ENCODE measurements at regions not wholly inside any gene's neighbourhood (a gene's known extent, or its start where the extent isn't known, plus 50 kb on each side); places are given as distances from the start of the nearest gene placed in this dataset.
"Not testable (repeated sequence)": the region's sequence is repeated elsewhere in the genome, so short reads cannot be mapped to it uniquely, and the experiment has no call there.

DNA sequence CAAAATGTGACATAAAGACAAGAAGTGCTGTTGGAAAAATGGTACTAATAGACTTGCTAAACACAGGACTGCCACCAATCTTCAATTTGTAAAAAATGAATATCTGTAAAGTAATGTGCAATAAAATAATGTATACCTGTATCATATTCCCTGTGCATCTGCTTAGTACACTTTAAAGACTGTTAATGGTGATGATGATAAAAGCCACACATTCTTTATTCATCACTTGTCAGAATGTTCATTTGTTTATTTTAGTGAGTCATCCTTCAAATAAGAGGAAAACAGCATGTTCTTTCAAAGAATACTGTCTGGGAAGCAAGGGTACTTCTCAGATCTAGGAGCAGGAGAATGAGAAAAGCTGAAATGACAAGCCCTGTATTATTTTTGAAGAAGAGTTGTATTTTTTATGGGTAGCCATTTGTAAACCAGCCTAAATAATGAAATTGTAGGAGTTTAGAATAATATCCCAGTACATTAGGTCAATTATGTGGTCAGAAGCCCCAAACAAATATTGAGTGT is 78.3 kb upstream of the PSMA6 start:
- no peak for DNase-seq (ENCODE audit: low read depth)
- TF ChIP-seq, protein P1, sequence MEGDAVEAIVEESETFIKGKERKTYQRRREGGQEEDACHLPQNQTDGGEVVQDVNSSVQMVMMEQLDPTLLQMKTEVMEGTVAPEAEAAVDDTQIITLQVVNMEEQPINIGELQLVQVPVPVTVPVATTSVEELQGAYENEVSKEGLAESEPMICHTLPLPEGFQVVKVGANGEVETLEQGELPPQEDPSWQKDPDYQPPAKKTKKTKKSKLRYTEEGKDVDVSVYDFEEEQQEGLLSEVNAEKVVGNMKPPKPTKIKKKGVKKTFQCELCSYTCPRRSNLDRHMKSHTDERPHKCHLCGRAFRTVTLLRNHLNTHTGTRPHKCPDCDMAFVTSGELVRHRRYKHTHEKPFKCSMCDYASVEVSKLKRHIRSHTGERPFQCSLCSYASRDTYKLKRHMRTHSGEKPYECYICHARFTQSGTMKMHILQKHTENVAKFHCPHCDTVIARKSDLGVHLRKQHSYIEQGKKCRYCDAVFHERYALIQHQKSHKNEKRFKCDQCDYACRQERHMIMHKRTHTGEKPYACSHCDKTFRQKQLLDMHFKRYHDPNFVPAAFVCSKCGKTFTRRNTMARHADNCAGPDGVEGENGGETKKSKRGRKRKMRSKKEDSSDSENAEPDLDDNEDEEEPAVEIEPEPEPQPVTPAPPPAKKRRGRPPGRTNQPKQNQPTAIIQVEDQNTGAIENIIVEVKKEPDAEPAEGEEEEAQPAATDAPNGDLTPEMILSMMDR (IDR thresholded peaks at IDR 0.05; ENCODE audit: control insufficient read depth, insufficient read depth, low read depth, low read length, missing control alignments), result no peak
- no peak overlapping the region for H3K4me3 ChIP-seq (ENCODE audit: control insufficient read depth, low read depth, low read length)

DNA sequence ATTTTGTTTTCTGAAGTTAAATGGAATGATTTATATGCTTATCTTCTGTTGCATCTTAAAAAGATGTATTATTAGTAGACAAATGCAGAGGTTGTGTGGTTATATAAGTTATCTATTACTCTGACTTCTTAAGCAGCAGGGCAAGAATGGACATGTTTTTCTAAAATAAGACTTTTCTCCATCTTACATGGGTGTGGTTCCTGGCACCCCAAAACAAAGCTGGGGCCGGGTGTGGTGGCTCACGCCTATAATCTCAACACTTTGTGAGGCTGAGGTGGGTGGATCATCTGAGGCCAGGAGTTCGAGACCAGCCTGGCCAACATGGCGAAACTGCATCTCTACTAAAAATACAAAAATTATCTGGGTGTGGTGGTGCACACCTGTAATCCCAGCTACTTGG is 77.8 kb upstream of the PSMA6 start:
- H3K4me3 ChIP-seq (ENCODE audit: control insufficient read depth, low read depth, low read length); DNase-seq (ENCODE audit: low read depth): not testable (repeated sequence)

DNA sequence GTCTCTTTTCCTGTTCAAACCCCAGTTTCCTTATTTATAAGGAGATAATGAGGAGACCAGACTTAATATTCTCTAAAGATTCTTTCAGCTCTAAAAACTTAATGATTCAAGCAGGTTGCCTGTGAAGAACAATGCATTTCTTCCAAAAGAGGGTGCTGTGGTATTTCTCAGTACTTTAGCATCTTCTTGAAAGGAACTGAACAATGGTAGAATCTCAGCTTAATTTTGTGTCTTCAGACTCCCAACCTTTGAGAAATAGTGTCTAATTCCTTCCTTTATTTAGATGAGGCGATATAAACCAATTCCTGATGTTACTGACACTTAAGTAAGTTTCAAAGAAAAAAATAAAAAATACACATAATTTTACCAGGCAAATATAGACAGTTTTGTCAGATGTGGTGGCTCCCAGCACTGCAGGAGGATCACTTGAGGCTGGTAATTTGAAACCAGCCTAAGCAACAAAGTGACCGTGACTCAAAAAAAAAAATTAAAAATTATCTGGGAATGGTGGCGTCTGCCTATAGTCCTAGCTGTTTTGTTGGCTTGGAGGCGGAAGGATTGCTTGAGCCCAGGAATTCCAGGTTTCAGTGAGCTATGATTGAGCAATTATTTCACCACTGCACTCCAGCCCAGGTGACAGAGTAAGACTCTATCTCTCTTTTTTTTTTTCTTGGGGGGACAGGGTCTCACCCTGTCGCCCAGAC is 76.9 kb upstream of the PSMA6 start:
- TF ChIP-seq, protein P1 (IDR thresholded peaks at IDR 0.05; ENCODE audit: control insufficient read depth, insufficient read depth, low read depth, low read length, missing control alignments), result peak; percentile 65
- no peak overlapping the region for H3K4me3 ChIP-seq (ENCODE audit: control insufficient read depth, low read depth, low read length)
- DNase-seq (ENCODE audit: low read depth), result peak; percentile 53

DNA sequence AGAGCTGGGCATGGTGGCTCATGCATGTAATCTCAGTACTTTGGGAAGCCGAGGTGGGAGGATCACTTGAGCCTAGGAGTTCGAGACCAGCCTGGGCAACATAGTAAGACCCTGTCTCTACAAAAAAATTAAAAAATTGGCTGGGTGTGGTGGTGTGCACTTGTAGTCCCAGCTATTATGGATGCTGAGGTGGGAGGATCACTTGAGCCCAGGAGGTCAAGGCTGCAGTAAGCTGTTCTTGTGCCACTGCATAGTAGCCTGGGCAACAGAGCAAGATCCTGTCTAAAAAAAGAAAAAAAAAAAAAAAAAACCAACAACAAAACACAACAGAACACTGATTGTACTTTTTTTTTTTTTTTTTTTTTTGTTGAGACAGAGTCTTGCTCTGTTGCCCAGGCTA is 74.0 kb upstream of the PSMA6 start:
- H3K4me3 ChIP-seq (ENCODE audit: control insufficient read depth, low read depth, low read length); DNase-seq (ENCODE audit: low read depth): not testable (repeated sequence)

DNA sequence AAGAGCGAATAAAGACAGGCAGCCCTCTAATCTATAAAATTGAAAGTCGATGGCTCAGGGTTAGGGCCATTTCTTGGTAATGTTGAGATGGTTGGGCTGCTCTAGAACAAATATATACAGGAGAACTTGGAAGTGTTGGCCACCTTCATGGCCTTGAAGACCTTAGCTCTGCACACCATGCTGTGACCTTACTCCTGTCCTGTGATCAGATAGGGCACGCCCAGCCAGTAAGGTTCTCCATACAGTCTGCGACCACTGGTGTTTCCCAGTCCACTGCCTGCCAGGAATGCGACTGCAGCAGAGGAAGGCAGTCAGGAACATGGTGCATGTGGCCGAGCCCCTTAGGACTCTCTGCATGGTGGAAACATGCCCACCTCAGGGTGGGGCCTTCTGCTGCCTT is 73.2 kb upstream of the PSMA6 start:
- no peak for DNase-seq (ENCODE audit: low read depth)
- no peak overlapping the region for H3K4me3 ChIP-seq (ENCODE audit: control insufficient read depth, low read depth, low read length)
- TF ChIP-seq, protein P1 (IDR thresholded peaks at IDR 0.05; ENCODE audit: control insufficient read depth, insufficient read depth, low read depth, low read length, missing control alignments), result no peak

DNA sequence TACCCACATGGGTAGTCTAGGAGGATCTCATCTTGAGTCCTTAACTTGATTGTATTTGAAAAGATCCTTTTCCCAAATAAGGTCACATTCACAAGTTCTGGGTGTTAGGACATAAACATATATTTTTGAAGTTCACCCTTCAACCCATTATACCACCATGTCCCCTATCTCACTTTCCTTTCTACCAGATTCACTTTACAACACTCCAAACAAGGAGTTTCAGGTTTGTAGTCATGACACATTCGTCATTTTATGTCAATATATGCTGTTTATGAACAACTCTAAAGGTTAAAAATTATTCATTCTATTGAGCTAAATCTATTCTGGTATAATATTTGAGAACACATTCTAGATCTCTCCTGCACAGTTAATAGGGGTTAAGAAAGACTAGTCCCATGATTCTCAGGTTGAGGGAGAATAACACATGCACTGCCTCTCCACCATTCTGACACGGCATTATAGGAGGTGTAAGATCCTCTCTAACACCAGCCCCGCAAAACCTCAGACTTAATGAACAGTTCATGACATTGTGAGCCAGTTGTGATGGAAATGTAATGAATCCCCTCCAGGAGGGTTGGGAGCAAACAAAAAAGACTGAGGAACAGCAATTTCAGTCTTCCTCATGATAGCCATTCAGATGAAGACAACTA is 72.0 kb upstream of the PSMA6 start:
- TF ChIP-seq, protein P1 (IDR thresholded peaks at IDR 0.05; ENCODE audit: control insufficient read depth, insufficient read depth, low read depth, low read length, missing control alignments), result no peak
- no peak for DNase-seq (ENCODE audit: low read depth)

DNA sequence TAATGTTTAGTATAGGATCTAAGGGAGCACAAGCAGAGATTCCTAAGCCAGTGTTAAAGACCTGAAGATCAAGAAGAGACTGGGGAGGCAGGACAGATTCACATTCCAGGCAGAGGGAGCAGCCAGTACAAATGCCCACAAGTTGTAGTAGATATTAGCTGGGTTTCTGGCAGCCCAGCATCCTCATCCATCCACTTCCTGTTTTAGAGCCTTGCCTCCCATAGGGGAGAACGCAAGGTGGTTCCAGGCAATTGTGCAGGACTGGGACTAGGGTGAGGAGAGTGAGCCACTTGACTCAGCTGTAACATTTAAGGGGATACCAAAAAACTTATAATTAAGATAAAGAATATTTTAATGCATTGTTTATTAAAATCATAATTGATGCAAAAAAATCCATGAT is 71.3 kb upstream of the PSMA6 start:
- no peak overlapping the region for H3K4me3 ChIP-seq (ENCODE audit: control insufficient read depth, low read depth, low read length)
- no peak for DNase-seq (ENCODE audit: low read depth)
- TF ChIP-seq, protein P1 (IDR thresholded peaks at IDR 0.05; ENCODE audit: control insufficient read depth, insufficient read depth, low read depth, low read length, missing control alignments), result no peak

More for the DNA sequence above, 72.0 kb upstream of the PSMA6 start:
- no peak overlapping the region for H3K4me3 ChIP-seq (ENCODE audit: control insufficient read depth, low read depth, low read length)

Data from AG09309 (cell line).